ENCODE measurements at regions not wholly inside any gene's neighbourhood (a gene's known extent, or its start where the extent isn't known, plus 50 kb on each side); places are given as distances from the start of the nearest gene placed in this dataset.

DNA sequence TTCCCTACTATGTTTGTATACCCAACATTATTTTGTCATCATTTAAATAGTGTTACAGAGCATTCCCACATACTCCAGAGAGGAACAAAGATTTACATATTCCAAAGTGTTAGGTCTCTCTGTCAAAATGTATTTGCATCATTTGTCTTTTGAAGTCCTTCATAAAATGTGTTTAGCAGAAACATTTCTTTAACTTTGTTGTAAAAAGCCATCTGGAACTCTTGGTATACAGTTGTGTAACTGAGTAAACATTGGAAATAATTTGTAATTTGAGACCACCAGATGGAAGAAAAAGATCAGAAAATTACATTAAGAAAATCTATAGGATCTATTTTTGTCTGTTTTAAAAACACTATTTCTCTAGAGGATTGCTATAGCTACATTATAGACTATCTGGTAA lies 56.6 kb upstream of the ALB start:
- H3K56ac ChIP-seq (replicated peaks; ENCODE audit: insufficient read length, low read depth, low read length): no peak overlapping the region
- no peak overlapping the region for H3K23ac ChIP-seq (ENCODE audit: insufficient read length)
- no peak overlapping the region for H3K27ac ChIP-seq (ENCODE audit: low read depth, low read length)
- no peak overlapping the region for H2BK120ac ChIP-seq (replicated peaks; ENCODE audit: low read depth, low read length)
- H2AK5ac ChIP-seq (ENCODE audit: low read depth, low read length): no peak overlapping the region
- ChIA-PET CTCF (ENCODE audit: partially characterized antibody) (interaction anchor here (1.0 to 2.5 kb wide), 2 partner anchors 22 to 98 kb away, joined by 3 to 10 read pairs; no protein-coding TSS in a partner anchor), POLR2A (ENCODE audit: partially characterized antibody) (no interaction called here)
- no peaks in the 10 kb centered on the region for H3K36me3 ChIP-seq (ENCODE audit: control insufficient read depth in 2 of 4, insufficient read depth in 4 of 4, low read length in 3 of 4)
- H2BK15ac ChIP-seq (ENCODE audit: low read length): no peak overlapping the region
- H3K4me3 ChIP-seq (ENCODE audit: extremely low read depth in 1 of 4, insufficient read depth in 2 of 4, low read depth in 3 of 4, low read length in 4 of 4): no peak overlapping the region
- peaks cover 0 to 3% (median 1%) of the 10 kb centered on the region in 4 experiments; a peak in 3 of 7 replicates for H3K4me1 ChIP-seq (replicated peaks in 1 of 4; ENCODE audit: control insufficient read depth in 3 of 4, insufficient read depth in 4 of 4, low read length in 3 of 4)
- no peaks in the 10 kb centered on the region for H3K27me3 ChIP-seq (replicated peaks in 1 of 4; ENCODE audit: control insufficient read depth in 3 of 4, extremely low read depth in 1 of 4, insufficient read depth in 3 of 4, low read length in 3 of 4)
- H3K18ac ChIP-seq (ENCODE audit: extremely low read depth, low read length): no peak overlapping the region
- no peaks in the 10 kb centered on the region for H3K9me3 ChIP-seq (ENCODE audit: insufficient read depth in 2 of 2, low read depth in 1 of 2, low read length in 1 of 2)
- H2AFZ ChIP-seq (ENCODE audit: low read length): no peak overlapping the region
- no peak overlapping the region for H3K9ac ChIP-seq (replicated peaks in 1 of 4; ENCODE audit: extremely low read depth in 1 of 4, low read depth in 3 of 4, low read length in 3 of 4)
- H3K4me2 ChIP-seq (ENCODE audit: insufficient read depth in 1 of 2, low read depth in 2 of 2, low read length in 2 of 2): no peak overlapping the region
- no peaks in the 10 kb centered on the region for H3K79me2 ChIP-seq (ENCODE audit: control insufficient read depth in 1 of 2, insufficient read depth in 2 of 2, low read length in 2 of 2)
- TF ChIP-seq POU5F1 (IDR thresholded peaks at IDR 0.05; ENCODE audit: low read depth, low read length): no peak
- TF ChIP-seq CEBPB (IDR thresholded peaks at IDR 0.05; ENCODE audit: low read depth, low read length): no peak
- no peak for TF ChIP-seq YY1 (IDR thresholded peaks at IDR 0.05; ENCODE audit: low read depth, low read length)
- TF ChIP-seq HDAC6 (IDR thresholded peaks at IDR 0.05; ENCODE audit: low read depth, low read length): no peak
- no peak for TF ChIP-seq KDM4A (IDR thresholded peaks at IDR 0.05; ENCODE audit: low read depth, low read length, severe bottlenecking)
- TF ChIP-seq EP300 (IDR thresholded peaks at IDR 0.05; ENCODE audit: borderline replicate concordance in 1 of 2, low read depth in 2 of 2, low read length in 2 of 2): no peak
- TF ChIP-seq TAF7 (optimal IDR thresholded peaks at IDR 0.05; ENCODE audit: borderline replicate concordance, low read depth, low read length): no peak
- no peak for TF ChIP-seq SIX5 (IDR thresholded peaks at IDR 0.05; ENCODE audit: low read depth, low read length)
- TF ChIP-seq FOSL1 (IDR thresholded peaks at IDR 0.05; ENCODE audit: insufficient read depth, low read depth, low read length): no peak
- TF ChIP-seq NRF1 (IDR thresholded peaks at IDR 0.05; ENCODE audit: low read depth, low read length): no peak
- no peak for TF ChIP-seq ZNF274 (IDR thresholded peaks at IDR 0.05; ENCODE audit: borderline replicate concordance, extremely low read depth, low read length)
- TF ChIP-seq TCF12 (IDR thresholded peaks at IDR 0.05; ENCODE audit: low read depth, low read length): no peak
- TF ChIP-seq EZH2 (IDR thresholded peaks at IDR 0.05; ENCODE audit: low read depth, low read length, severe bottlenecking): no peak
- TF ChIP-seq, protein P1, sequence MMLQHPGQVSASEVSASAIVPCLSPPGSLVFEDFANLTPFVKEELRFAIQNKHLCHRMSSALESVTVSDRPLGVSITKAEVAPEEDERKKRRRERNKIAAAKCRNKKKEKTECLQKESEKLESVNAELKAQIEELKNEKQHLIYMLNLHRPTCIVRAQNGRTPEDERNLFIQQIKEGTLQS (IDR thresholded peaks at IDR 0.05; ENCODE audit: insufficient read depth, low read depth, low read length): no peak
- H2BK20ac ChIP-seq (ENCODE audit: low read length): no peak overlapping the region
- H3K14ac ChIP-seq (ENCODE audit: insufficient read length): no peak overlapping the region
- no peaks in the 10 kb centered on the region for H3K23me2 ChIP-seq (ENCODE audit: low read depth, low read length)
- H2BK12ac ChIP-seq (ENCODE audit: low read depth, low read length): no peak overlapping the region
- no peaks in the 10 kb centered on the region for H3K79me1 ChIP-seq (ENCODE audit: low read depth, low read length)
- no peaks in the 10 kb centered on the region for H4K20me1 ChIP-seq (replicated peaks in 1 of 2; ENCODE audit: control insufficient read depth in 1 of 2, insufficient read depth in 2 of 2, low read length in 2 of 2)
- no peak overlapping the region for H3K4ac ChIP-seq (replicated peaks; ENCODE audit: insufficient read length, low read depth, low read length)
- H4K5ac ChIP-seq (ENCODE audit: insufficient read length, low read depth, low read length): no peak overlapping the region
- no peak overlapping the region for H2BK5ac ChIP-seq (ENCODE audit: low read depth, low read length)
- no peak overlapping the region for H4K91ac ChIP-seq (replicated peaks; ENCODE audit: insufficient read length, low read length)
- no peak overlapping the region for H4K8ac ChIP-seq (ENCODE audit: extremely low read depth, insufficient read depth, low read length)
- no peak for DNase-seq (ENCODE audit: low read depth in 1 of 2, low spot score in 2 of 2)
- no peak for FAIRE-seq
